ENCODE measurements at regions not wholly inside any gene's neighbourhood (a gene's known extent, or its start where the extent isn't known, plus 50 kb on each side); places are given as distances from the start of the nearest gene placed in this dataset.

GRCh38 chr11:41845066-41845465, 385.6 kb upstream of the LRRC4C start:
- no peaks in the 10 kb centered on the region for H3K79me2 ChIP-seq (ENCODE audit: control insufficient read depth, insufficient read depth, low read length, poor library complexity)
- H4K12ac ChIP-seq (ENCODE audit: low read depth, low read length): no peak overlapping the region
- H3K9me3 ChIP-seq (ENCODE audit: insufficient read depth, low read depth, low read length): peaks cover 4% of the 10 kb centered on the region
- H2BK5ac ChIP-seq (ENCODE audit: low read depth, low read length, poor library complexity): no peak overlapping the region
- H3K4me1 ChIP-seq (ENCODE audit: control insufficient read depth in 1 of 2, insufficient read depth in 2 of 2, low read length in 2 of 2): no peaks in the 10 kb centered on the region
- H2BK120ac ChIP-seq (ENCODE audit: insufficient read depth, low read length, poor library complexity): no peak overlapping the region
- no peak overlapping the region for H2AK5ac ChIP-seq (ENCODE audit: low read length)
- H4K91ac ChIP-seq (ENCODE audit: low read depth, low read length): no peak overlapping the region
- no peak overlapping the region for H3K23ac ChIP-seq (ENCODE audit: low read length)
- H3K27ac ChIP-seq (ENCODE audit: low read depth, low read length): no peak overlapping the region
- no peak overlapping the region for H3K4ac ChIP-seq (ENCODE audit: low read depth, low read length)
- no peak overlapping the region for H3K9ac ChIP-seq (ENCODE audit: low read length)
- no peaks in the 10 kb centered on the region for H3K36me3 ChIP-seq (ENCODE audit: control insufficient read depth in 1 of 2, insufficient read depth in 2 of 2, low read length in 2 of 2)
- DNase-seq: no peak
- no peak overlapping the region for H3K14ac ChIP-seq (ENCODE audit: low read length)
- H4K8ac ChIP-seq (ENCODE audit: low read depth, low read length): no peak overlapping the region
- H3K4me3 ChIP-seq (ENCODE audit: low read depth, low read length): no peak overlapping the region
- no peak overlapping the region for H2AFZ ChIP-seq (ENCODE audit: insufficient read depth, low read length, poor library complexity)
- no peaks in the 10 kb centered on the region for H3K27me3 ChIP-seq (ENCODE audit: insufficient read depth, low read length)
- no CpG with 5 or more reads among the region's 3 CpGs for WGBS (ENCODE audit: extremely low coverage, insufficient coverage, insufficient read length)
- no peak overlapping the region for H2BK12ac ChIP-seq (ENCODE audit: low read length)
- H3K4me2 ChIP-seq (ENCODE audit: low read length): no peak overlapping the region
- no peaks in the 10 kb centered on the region for H3K79me1 ChIP-seq (ENCODE audit: low read length)
- no peak overlapping the region for H3K18ac ChIP-seq (ENCODE audit: low read length)

DNA sequence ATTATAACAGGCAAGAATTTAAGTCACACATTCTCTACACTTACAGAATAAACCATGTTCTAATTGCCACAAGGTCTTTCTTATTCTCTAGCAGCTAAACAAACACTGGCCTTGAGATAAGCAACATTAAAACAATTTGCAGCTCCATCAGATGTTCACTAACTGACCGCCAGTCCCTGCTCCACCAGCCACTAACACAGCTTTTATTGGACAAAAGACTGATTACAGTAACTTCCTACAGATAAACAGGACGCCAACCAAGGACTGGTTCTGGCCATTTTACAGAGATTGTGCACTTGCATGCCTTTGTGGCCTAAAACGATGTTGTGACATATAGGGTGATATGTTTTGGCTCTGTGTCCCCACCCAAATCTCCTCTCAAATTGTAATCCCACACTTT, 388.9 kb upstream of the LRRC4C start:
- Histone ChIP-seq H3K4me1 (ENCODE audit: control insufficient read depth in 1 of 2, insufficient read depth in 2 of 2, low read length in 2 of 2) (no peaks in the 10 kb centered on the region), H2BK12ac (ENCODE audit: low read length) (no peak overlapping the region), H4K12ac (ENCODE audit: low read depth, low read length) (no peak overlapping the region), H3K79me2 (ENCODE audit: control insufficient read depth, insufficient read depth, low read length, poor library complexity) (no peaks in the 10 kb centered on the region), H3K9me3 (ENCODE audit: insufficient read depth, low read depth, low read length) (no peaks in the 10 kb centered on the region), H3K4me2 (ENCODE audit: low read length) (no peak overlapping the region), H3K27me3 (ENCODE audit: insufficient read depth, low read length) (no peaks in the 10 kb centered on the region), H2AK5ac (ENCODE audit: low read length) (no peak overlapping the region), H3K23ac (ENCODE audit: low read length) (no peak overlapping the region), H2BK120ac (ENCODE audit: insufficient read depth, low read length, poor library complexity) (no peak overlapping the region), H3K9ac (ENCODE audit: low read length) (no peak overlapping the region), H3K27ac (ENCODE audit: low read depth, low read length) (no peak overlapping the region), H4K8ac (ENCODE audit: low read depth, low read length) (no peak overlapping the region), H3K4ac (ENCODE audit: low read depth, low read length) (no peak overlapping the region), H3K4me3 (ENCODE audit: low read depth, low read length) (no peak overlapping the region), H3K18ac (ENCODE audit: low read length) (no peak overlapping the region), H4K91ac (ENCODE audit: low read depth, low read length) (no peak overlapping the region), H3K36me3 (ENCODE audit: control insufficient read depth in 1 of 2, insufficient read depth in 2 of 2, low read length in 2 of 2) (no peaks in the 10 kb centered on the region), H3K79me1 (ENCODE audit: low read length) (no peaks in the 10 kb centered on the region), H3K14ac (ENCODE audit: low read length) (no peak overlapping the region), H2BK5ac (ENCODE audit: low read depth, low read length, poor library complexity) (no peak overlapping the region), H2AFZ (ENCODE audit: insufficient read depth, low read length, poor library complexity) (no peak overlapping the region)
- WGBS (ENCODE audit: extremely low coverage, insufficient coverage, insufficient read length): no CpG with 5 or more reads among the region's 3 CpGs
- DNase-seq: no peak

DNA sequence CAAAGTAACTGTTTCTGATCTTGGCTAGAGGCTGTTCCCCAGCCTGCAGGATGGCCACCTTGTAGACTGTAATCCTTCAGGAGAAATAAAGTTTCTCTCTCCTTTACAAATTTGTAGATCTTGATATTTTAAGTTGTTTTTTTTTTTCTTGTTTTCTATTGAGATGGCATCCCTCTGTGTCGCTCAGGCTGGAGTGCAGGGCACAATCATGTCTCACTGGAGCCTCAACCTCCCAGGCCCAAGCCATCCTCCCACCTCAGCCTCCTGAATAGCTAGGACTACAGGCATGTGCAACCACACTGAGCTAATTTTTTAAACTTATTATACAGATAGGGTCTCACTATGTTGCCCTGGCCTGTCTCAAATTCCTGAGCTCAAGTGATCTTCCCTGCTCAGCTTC, 389.8 kb upstream of the LRRC4C start:
- Histone ChIP-seq H4K12ac (ENCODE audit: low read depth, low read length) (no peak overlapping the region), H2BK120ac (ENCODE audit: insufficient read depth, low read length, poor library complexity) (no peak overlapping the region), H3K4me1 (ENCODE audit: control insufficient read depth in 1 of 2, insufficient read depth in 2 of 2, low read length in 2 of 2) (no peaks in the 10 kb centered on the region), H3K4me3 (ENCODE audit: low read depth, low read length) (no peak overlapping the region), H2BK12ac (ENCODE audit: low read length) (no peak overlapping the region), H3K27me3 (ENCODE audit: insufficient read depth, low read length) (no peaks in the 10 kb centered on the region), H3K36me3 (ENCODE audit: control insufficient read depth in 1 of 2, insufficient read depth in 2 of 2, low read length in 2 of 2) (no peaks in the 10 kb centered on the region), H2BK5ac (ENCODE audit: low read depth, low read length, poor library complexity) (no peak overlapping the region), H3K79me1 (ENCODE audit: low read length) (no peaks in the 10 kb centered on the region), H3K23ac (ENCODE audit: low read length) (no peak overlapping the region), H2AFZ (ENCODE audit: insufficient read depth, low read length, poor library complexity) (no peak overlapping the region), H3K9me3 (ENCODE audit: insufficient read depth, low read depth, low read length) (no peaks in the 10 kb centered on the region), H4K8ac (ENCODE audit: low read depth, low read length) (no peak overlapping the region), H3K18ac (ENCODE audit: low read length) (no peak overlapping the region), H3K9ac (ENCODE audit: low read length) (no peak overlapping the region), H3K4ac (ENCODE audit: low read depth, low read length) (no peak overlapping the region), H3K14ac (ENCODE audit: low read length) (no peak overlapping the region), H2AK5ac (ENCODE audit: low read length) (no peak overlapping the region), H3K4me2 (ENCODE audit: low read length) (no peak overlapping the region), H3K79me2 (ENCODE audit: control insufficient read depth, insufficient read depth, low read length, poor library complexity) (no peaks in the 10 kb centered on the region), H4K91ac (ENCODE audit: low read depth, low read length) (no peak overlapping the region), H3K27ac (ENCODE audit: low read depth, low read length) (no peak overlapping the region)
- WGBS (ENCODE audit: extremely low coverage, insufficient coverage, insufficient read length): no CpG with 5 or more reads among the region's 1 CpG
- DNase-seq: no peak

DNA sequence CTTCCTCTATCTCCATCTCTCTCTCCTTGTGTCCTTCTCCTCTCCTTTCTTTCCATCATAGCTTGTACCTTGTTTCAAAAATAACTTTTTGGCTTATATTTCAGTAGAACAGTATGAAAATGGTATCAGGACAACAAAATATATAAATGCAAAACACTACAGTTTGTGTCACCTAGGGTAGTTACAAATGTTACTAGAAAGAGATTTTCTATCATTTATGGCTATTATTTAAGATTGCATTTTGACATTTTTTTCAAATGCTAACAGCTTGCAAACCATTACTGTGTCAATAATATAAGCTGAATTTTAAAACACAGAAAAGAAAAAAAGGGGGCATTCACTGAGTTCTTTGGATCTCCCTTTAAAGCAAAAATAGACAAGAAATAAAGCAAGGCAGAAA, 392.3 kb upstream of the LRRC4C start:
- H3K79me1 ChIP-seq (ENCODE audit: low read length): no peaks in the 10 kb centered on the region
- H3K79me2 ChIP-seq (ENCODE audit: control insufficient read depth, insufficient read depth, low read length, poor library complexity): no peaks in the 10 kb centered on the region
- H3K9me3 ChIP-seq (ENCODE audit: insufficient read depth, low read depth, low read length): no peaks in the 10 kb centered on the region
- H3K23ac ChIP-seq (ENCODE audit: low read length): no peak overlapping the region
- H3K4me1 ChIP-seq (ENCODE audit: control insufficient read depth in 1 of 2, insufficient read depth in 2 of 2, low read length in 2 of 2): no peaks in the 10 kb centered on the region
- H4K8ac ChIP-seq (ENCODE audit: low read depth, low read length): no peak overlapping the region
- DNase-seq: no peak
- H4K91ac ChIP-seq (ENCODE audit: low read depth, low read length): no peak overlapping the region
- H3K14ac ChIP-seq (ENCODE audit: low read length): no peak overlapping the region
- H2BK5ac ChIP-seq (ENCODE audit: low read depth, low read length, poor library complexity): no peak overlapping the region
- no peaks in the 10 kb centered on the region for H3K27me3 ChIP-seq (ENCODE audit: insufficient read depth, low read length)
- no peak overlapping the region for H3K9ac ChIP-seq (ENCODE audit: low read length)
- H2AK5ac ChIP-seq (ENCODE audit: low read length): no peak overlapping the region
- no peak overlapping the region for H3K4ac ChIP-seq (ENCODE audit: low read depth, low read length)
- H3K4me2 ChIP-seq (ENCODE audit: low read length): no peak overlapping the region
- no peak overlapping the region for H2AFZ ChIP-seq (ENCODE audit: insufficient read depth, low read length, poor library complexity)
- H3K4me3 ChIP-seq (ENCODE audit: low read depth, low read length): no peak overlapping the region
- H4K12ac ChIP-seq (ENCODE audit: low read depth, low read length): no peak overlapping the region
- H3K27ac ChIP-seq (ENCODE audit: low read depth, low read length): no peak overlapping the region
- H3K18ac ChIP-seq (ENCODE audit: low read length): no peak overlapping the region
- H2BK120ac ChIP-seq (ENCODE audit: insufficient read depth, low read length, poor library complexity): no peak overlapping the region
- H3K36me3 ChIP-seq (ENCODE audit: control insufficient read depth in 1 of 2, insufficient read depth in 2 of 2, low read length in 2 of 2): no peaks in the 10 kb centered on the region
- no peak overlapping the region for H2BK12ac ChIP-seq (ENCODE audit: low read length)

- no peaks in the 10 kb centered on the region for H3K9me3 ChIP-seq (ENCODE audit: insufficient read depth, low read depth, low read length)
- no peak overlapping the region for H3K18ac ChIP-seq (ENCODE audit: low read length)
- no peak overlapping the region for H2BK12ac ChIP-seq (ENCODE audit: low read length)
- no peak overlapping the region for H3K14ac ChIP-seq (ENCODE audit: low read length)
- no peaks in the 10 kb centered on the region for H3K4me1 ChIP-seq (ENCODE audit: control insufficient read depth in 1 of 2, insufficient read depth in 2 of 2, low read length in 2 of 2)
- H2BK120ac ChIP-seq (ENCODE audit: insufficient read depth, low read length, poor library complexity): no peak overlapping the region
- no peaks in the 10 kb centered on the region for H3K36me3 ChIP-seq (ENCODE audit: control insufficient read depth in 1 of 2, insufficient read depth in 2 of 2, low read length in 2 of 2)
- H2AK5ac ChIP-seq (ENCODE audit: low read length): no peak overlapping the region
- H4K12ac ChIP-seq (ENCODE audit: low read depth, low read length): no peak overlapping the region
- H2BK5ac ChIP-seq (ENCODE audit: low read depth, low read length, poor library complexity): no peak overlapping the region
- H3K27me3 ChIP-seq (ENCODE audit: insufficient read depth, low read length): no peaks in the 10 kb centered on the region
- no peaks in the 10 kb centered on the region for H3K79me1 ChIP-seq (ENCODE audit: low read length)
- H3K9ac ChIP-seq (ENCODE audit: low read length): no peak overlapping the region
- WGBS (ENCODE audit: extremely low coverage, insufficient coverage, insufficient read length): no CpG with 5 or more reads among the region's 1 CpG
- no peaks in the 10 kb centered on the region for H3K79me2 ChIP-seq (ENCODE audit: control insufficient read depth, insufficient read depth, low read length, poor library complexity)
- H3K4me2 ChIP-seq (ENCODE audit: low read length): no peak overlapping the region
- H3K23ac ChIP-seq (ENCODE audit: low read length): no peak overlapping the region
- H4K91ac ChIP-seq (ENCODE audit: low read depth, low read length): no peak overlapping the region
- H3K27ac ChIP-seq (ENCODE audit: low read depth, low read length): no peak overlapping the region
- H4K8ac ChIP-seq (ENCODE audit: low read depth, low read length): no peak overlapping the region
- H3K4ac ChIP-seq (ENCODE audit: low read depth, low read length): no peak overlapping the region
- no peak overlapping the region for H3K4me3 ChIP-seq (ENCODE audit: low read depth, low read length)
- no peak overlapping the region for H2AFZ ChIP-seq (ENCODE audit: insufficient read depth, low read length, poor library complexity)
- no peak for DNase-seq
Observed at GRCh38 chr11:41861838-41862237, 402.4 kb upstream of the LRRC4C start.
